Prostate gland (tissue), 2 donors: ENCODE measurements at regions not wholly inside any gene's neighbourhood (a gene's known extent, or its start where the extent isn't known, plus 50 kb on each side); places are given as distances from the start of the nearest gene placed in this dataset.

Experiments used
- CTCF ChIP-seq, 4 experiments: fragments of 200-600 bp in 2 of 4; fragments of 450-650 bp in 2 of 4; sonication (generic) in 2 of 4; IDR thresholded peaks; 1 replicate in 3 of 4; 2 replicates in 1 of 4; pipeline ENCODE4 v1.5.1; 2016 to 2019; ENCODE audit warnings: antibody characterized with exemption in 4 of 4, mild to moderate bottlenecking in 2 of 4, moderate library complexity in 2 of 4
- POLR2A ChIP-seq: fragments of 450-650 bp; IDR thresholded peaks from one replicate; pipeline ENCODE4 v1.6.1; 2016; ENCODE audit warnings: antibody characterized with exemption, mild to moderate bottlenecking
- POLR2AphosphoS5 ChIP-seq: sonication (generic); formaldehyde crosslinking; IDR thresholded peaks from one replicate; pipeline ENCODE4 v1.6.1; 2017; ENCODE audit warnings: antibody characterized with exemption

GRCh38 chr20:41903586-41903985 is 285.4 kb upstream of the CHD6 start:
- TF ChIP-seq POLR2AphosphoS5 = no peak
- no peak for TF ChIP-seq CTCF (IDR thresholded peaks at IDR 0.05)
- TF ChIP-seq POLR2A = no peak
